Bronchial epithelial cell (primary cell): ENCODE measurements at regions not wholly inside any gene's neighbourhood (a gene's known extent, or its start where the extent isn't known, plus 50 kb on each side); places are given as distances from the start of the nearest gene placed in this dataset.

Source experiments
- DNase-seq: peaks from one replicate; pipeline ENCODE4 v3.0.0-alpha.2; 2010; ENCODE audit warnings: low read depth
- FAIRE-seq: peaks from 2 replicates; lab custom pipeline; 2011; peaks lifted over from hg19 to GRCh38; lab: Jason Lieb, UNC
- H3K27me3 ChIP-seq: 2 replicates; pipeline ENCODE4 v1.5.1; 2011; ENCODE audit warnings: low read length; ENCODE audit not compliant: control insufficient read depth, insufficient read depth
- H3K36me3 ChIP-seq: 2 replicates; pipeline ENCODE4 v1.5.1; 2011; ENCODE audit warnings: low read length; ENCODE audit not compliant: control insufficient read depth, insufficient read depth
- H3K4me3 ChIP-seq: 2 replicates; pipeline ENCODE4 v1.5.1; 2011; ENCODE audit warnings: mild to moderate bottlenecking, low read depth, low read length, control low read depth
- TF ChIP-seq, protein P1 (sequence below): IDR thresholded peaks from 2 replicates; pipeline ENCODE4 v1.5.1; 2011; ENCODE audit warnings: mild to moderate bottlenecking, moderate library complexity, low read length, control low read depth, inconsistent platforms; ENCODE audit not compliant: insufficient read depth, severe bottlenecking

DNA sequence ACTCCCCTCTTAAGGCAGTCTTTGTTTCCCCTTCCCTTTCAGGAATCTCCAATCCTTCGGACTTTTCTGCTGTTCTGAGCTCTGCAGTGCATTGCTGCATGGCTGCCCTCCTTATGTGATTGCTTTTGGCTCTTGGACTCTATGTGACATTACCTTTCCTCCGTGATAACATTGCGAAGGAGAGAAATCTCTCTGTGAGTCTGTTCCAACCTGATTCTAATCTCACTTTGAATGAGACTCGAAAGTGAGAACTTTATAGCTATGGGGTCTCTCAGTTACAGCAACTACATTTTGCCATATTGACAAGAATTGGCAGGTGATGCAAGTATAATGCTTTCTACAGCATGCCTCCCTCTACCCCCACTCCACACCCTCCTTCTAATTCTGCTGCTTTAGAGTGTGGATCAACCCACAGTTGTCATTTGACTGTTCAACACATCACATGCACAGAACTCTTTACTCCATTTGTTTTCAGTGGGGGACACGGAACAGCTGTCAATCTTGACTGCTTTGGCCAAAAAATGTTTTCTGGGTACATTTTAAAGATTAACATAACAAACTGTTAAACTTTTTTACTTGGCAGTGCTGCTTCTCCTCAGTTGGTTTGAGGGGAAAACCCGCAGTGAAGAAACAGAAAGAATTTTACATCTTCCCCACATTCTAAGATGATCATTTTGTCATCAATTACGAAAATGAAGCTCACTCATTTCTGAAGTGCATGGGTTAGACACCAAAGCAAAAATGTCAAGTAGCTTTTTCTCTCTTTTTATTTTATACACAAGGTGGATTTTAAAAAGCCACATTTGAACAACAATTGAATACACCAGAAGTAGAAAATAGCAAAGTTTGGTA lies 125.5 kb upstream of the RMST start:
- Histone ChIP-seq H3K36me3 (no peaks in the 10 kb centered on the region), H3K4me3 (no peak overlapping the region), H3K27me3 (no peaks in the 10 kb centered on the region)
- TF ChIP-seq, protein P1, sequence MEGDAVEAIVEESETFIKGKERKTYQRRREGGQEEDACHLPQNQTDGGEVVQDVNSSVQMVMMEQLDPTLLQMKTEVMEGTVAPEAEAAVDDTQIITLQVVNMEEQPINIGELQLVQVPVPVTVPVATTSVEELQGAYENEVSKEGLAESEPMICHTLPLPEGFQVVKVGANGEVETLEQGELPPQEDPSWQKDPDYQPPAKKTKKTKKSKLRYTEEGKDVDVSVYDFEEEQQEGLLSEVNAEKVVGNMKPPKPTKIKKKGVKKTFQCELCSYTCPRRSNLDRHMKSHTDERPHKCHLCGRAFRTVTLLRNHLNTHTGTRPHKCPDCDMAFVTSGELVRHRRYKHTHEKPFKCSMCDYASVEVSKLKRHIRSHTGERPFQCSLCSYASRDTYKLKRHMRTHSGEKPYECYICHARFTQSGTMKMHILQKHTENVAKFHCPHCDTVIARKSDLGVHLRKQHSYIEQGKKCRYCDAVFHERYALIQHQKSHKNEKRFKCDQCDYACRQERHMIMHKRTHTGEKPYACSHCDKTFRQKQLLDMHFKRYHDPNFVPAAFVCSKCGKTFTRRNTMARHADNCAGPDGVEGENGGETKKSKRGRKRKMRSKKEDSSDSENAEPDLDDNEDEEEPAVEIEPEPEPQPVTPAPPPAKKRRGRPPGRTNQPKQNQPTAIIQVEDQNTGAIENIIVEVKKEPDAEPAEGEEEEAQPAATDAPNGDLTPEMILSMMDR: no peak
- DNase-seq (no peak), FAIRE-seq (no peak)

GRCh38 chr12:97342130-97342529 lies 120.5 kb upstream of the RMST start:
- TF ChIP-seq, protein P1: no peak
- DNase-seq: no peak
- Histone ChIP-seq H3K36me3 (no peaks in the 10 kb centered on the region), H3K27me3 (no peaks in the 10 kb centered on the region), H3K4me3 (no peak overlapping the region)
- FAIRE-seq: no peak

- TF ChIP-seq, protein P1: no peak
- no peak for FAIRE-seq
- no peak for DNase-seq
- no peaks in the 10 kb centered on the region for H3K36me3 ChIP-seq
- H3K4me3 ChIP-seq: no peak overlapping the region
- no peaks in the 10 kb centered on the region for H3K27me3 ChIP-seq
Measured at GRCh38 chr12:97347956-97348355, 114.6 kb upstream of the RMST start.

- TF ChIP-seq, protein P1: no peak
- no peak for DNase-seq
- no peaks in the 10 kb centered on the region for H3K36me3 ChIP-seq
- no peak overlapping the region for H3K4me3 ChIP-seq
- FAIRE-seq: no peak
- H3K27me3 ChIP-seq: no peaks in the 10 kb centered on the region
Measured at GRCh38 chr12:97358361-97358760, 104.2 kb upstream of the RMST start.

DNA sequence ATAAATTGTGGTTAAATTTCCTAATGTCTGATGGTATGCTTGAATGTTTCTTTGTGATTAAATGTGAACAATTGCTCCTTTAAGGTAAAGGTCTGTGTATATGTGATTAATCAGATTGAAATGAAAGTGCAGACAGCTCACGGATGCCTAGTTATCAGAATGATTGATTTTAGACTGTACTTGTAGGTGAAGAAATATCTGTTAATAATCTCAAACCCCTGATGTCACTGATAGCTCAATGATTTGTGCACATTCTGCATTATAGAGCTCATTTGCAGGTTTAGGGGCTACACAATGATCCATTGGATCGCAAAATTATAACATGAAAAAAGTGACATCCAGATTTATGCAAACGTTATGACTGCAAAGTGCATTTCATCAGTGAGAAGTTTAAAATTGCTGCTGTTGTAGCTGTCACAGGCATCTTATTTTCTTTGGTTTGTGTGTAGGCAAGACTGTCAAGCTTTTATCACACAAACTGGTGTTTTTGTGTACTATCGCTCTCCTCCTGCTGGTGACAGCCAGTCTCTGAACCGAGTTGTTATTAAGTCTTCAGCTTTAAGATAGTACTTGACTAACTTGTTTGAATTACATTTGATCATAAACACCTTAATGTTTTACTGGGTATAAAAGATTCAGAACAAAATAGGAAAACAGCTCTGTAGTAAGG lies 103.4 kb upstream of the RMST start:
- TF ChIP-seq, protein P1: no peak
- no peak for DNase-seq
- no peaks in the 10 kb centered on the region for H3K36me3 ChIP-seq
- no peak for FAIRE-seq
- H3K4me3 ChIP-seq: no peak overlapping the region
- no peaks in the 10 kb centered on the region for H3K27me3 ChIP-seq
